ENCODE measurements at regions not wholly inside any gene's neighbourhood (a gene's known extent, or its start where the extent isn't known, plus 50 kb on each side); places are given as distances from the start of the nearest gene placed in this dataset.

DNA sequence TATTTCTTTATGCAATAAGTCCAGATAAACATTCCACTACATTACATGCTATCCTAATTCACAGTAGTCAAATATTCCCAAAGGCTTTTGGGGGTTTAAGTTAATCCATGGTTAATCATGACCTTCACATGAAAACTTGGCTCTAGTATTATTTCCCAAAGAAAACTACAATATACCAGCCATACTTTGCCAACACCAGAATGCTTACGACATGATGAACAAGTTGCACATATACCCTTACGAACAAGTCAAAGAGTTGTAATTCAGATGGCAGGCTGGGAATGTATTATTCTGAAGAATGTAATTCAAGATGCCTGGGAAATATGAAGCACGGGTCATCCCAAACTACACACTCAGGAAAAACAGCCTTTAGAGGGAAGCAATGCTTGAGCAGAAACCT lies 499.6 kb downstream of the PPARGC1A start:
- Histone ChIP-seq H2AFZ (ENCODE audit: low read depth, low read length) (no peak overlapping the region), H3K9me3 (ENCODE audit: low read length) (no peaks in the 10 kb centered on the region), H3K27ac (ENCODE audit: low read length) (no peak overlapping the region), H3F3A (ENCODE audit: insufficient read depth, low read length, poor library complexity, severe bottlenecking) (no peaks in the 10 kb centered on the region), H3K4me2 (ENCODE audit: low read length) (no peak overlapping the region), H3K4me3 (ENCODE audit: low read length) (no peak overlapping the region), H3K36me3 (ENCODE audit: insufficient read depth, low read length) (no peaks in the 10 kb centered on the region), H3K9ac (ENCODE audit: low read length) (no peak overlapping the region), H4K20me1 (ENCODE audit: insufficient read depth) (no peaks in the 10 kb centered on the region), H3K79me2 (replicated peaks; ENCODE audit: insufficient read depth, low read length) (no peaks in the 10 kb centered on the region), H3K9me2 (ENCODE audit: insufficient read depth, low read length) (no peaks in the 10 kb centered on the region), H3K27me3 (ENCODE audit: insufficient read depth, low read depth, low read length) (no peaks in the 10 kb centered on the region)
- TF ChIP-seq, protein P1, sequence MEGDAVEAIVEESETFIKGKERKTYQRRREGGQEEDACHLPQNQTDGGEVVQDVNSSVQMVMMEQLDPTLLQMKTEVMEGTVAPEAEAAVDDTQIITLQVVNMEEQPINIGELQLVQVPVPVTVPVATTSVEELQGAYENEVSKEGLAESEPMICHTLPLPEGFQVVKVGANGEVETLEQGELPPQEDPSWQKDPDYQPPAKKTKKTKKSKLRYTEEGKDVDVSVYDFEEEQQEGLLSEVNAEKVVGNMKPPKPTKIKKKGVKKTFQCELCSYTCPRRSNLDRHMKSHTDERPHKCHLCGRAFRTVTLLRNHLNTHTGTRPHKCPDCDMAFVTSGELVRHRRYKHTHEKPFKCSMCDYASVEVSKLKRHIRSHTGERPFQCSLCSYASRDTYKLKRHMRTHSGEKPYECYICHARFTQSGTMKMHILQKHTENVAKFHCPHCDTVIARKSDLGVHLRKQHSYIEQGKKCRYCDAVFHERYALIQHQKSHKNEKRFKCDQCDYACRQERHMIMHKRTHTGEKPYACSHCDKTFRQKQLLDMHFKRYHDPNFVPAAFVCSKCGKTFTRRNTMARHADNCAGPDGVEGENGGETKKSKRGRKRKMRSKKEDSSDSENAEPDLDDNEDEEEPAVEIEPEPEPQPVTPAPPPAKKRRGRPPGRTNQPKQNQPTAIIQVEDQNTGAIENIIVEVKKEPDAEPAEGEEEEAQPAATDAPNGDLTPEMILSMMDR (IDR thresholded peaks at IDR 0.05; ENCODE audit: poor library complexity, severe bottlenecking): no peak
- TF ChIP-seq TAF1 (IDR thresholded peaks at IDR 0.05; ENCODE audit: low read depth) (no peak), EP300 (conservative IDR thresholded peaks at IDR 0.05; ENCODE audit: poor library complexity, severe bottlenecking) (no peak), MXI1 (conservative IDR thresholded peaks at IDR 0.05; ENCODE audit: poor library complexity, severe bottlenecking) (no peak), RAD21 (conservative IDR thresholded peaks at IDR 0.05) (no peak), SMC3 (conservative IDR thresholded peaks at IDR 0.05; ENCODE audit: poor library complexity) (no peak), POLR2AphosphoS5 (IDR thresholded peaks at IDR 0.05) (no peak), EZH2 (IDR thresholded peaks at IDR 0.05; ENCODE audit: borderline replicate concordance, insufficient read depth, low read length, poor library complexity, severe bottlenecking) (no peak)
- TF ChIP-seq, protein P2, sequence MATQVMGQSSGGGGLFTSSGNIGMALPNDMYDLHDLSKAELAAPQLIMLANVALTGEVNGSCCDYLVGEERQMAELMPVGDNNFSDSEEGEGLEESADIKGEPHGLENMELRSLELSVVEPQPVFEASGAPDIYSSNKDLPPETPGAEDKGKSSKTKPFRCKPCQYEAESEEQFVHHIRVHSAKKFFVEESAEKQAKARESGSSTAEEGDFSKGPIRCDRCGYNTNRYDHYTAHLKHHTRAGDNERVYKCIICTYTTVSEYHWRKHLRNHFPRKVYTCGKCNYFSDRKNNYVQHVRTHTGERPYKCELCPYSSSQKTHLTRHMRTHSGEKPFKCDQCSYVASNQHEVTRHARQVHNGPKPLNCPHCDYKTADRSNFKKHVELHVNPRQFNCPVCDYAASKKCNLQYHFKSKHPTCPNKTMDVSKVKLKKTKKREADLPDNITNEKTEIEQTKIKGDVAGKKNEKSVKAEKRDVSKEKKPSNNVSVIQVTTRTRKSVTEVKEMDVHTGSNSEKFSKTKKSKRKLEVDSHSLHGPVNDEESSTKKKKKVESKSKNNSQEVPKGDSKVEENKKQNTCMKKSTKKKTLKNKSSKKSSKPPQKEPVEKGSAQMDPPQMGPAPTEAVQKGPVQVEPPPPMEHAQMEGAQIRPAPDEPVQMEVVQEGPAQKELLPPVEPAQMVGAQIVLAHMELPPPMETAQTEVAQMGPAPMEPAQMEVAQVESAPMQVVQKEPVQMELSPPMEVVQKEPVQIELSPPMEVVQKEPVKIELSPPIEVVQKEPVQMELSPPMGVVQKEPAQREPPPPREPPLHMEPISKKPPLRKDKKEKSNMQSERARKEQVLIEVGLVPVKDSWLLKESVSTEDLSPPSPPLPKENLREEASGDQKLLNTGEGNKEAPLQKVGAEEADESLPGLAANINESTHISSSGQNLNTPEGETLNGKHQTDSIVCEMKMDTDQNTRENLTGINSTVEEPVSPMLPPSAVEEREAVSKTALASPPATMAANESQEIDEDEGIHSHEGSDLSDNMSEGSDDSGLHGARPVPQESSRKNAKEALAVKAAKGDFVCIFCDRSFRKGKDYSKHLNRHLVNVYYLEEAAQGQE (IDR thresholded peaks at IDR 0.05; ENCODE audit: borderline replicate concordance): no peak

DNA sequence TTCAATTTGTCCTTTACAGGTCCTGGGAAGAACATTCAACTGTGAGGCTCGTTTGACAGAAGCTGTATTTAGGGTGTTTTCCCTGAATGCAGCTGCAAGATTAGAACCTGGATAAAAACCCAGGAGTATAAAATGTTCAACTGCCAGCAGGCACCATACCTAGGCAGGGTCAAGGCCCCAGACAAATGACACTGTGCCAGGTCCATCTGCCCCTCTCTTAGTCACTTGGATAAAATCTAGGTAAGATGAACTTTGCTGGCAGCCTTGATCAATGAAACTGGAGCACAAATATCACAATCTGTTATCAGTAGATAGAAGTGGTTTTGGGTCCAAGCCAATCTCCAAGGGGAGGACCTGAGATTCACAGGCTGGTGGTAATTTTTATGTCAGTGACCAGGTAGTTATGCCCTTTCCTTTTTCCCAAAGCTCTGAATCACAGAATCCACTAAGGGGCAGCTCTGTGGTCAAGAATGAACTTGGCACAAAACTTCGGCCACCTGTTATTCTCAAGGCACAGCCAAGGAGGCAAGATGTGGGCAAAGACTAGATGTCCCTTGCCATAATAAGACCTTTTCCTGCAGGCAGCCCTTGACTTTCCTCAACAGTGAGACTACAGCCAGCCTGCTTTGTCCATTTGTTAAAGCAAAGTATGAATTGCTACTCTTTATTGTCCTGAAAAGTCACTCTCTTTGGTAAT lies 501.0 kb downstream of the PPARGC1A start:
- no peaks in the 10 kb centered on the region for H4K20me1 ChIP-seq (ENCODE audit: insufficient read depth)
- TF ChIP-seq, protein P2 (IDR thresholded peaks at IDR 0.05; ENCODE audit: borderline replicate concordance): no peak
- TF ChIP-seq POLR2AphosphoS5 (IDR thresholded peaks at IDR 0.05) (no peak), SMC3 (conservative IDR thresholded peaks at IDR 0.05; ENCODE audit: poor library complexity) (no peak), RAD21 (conservative IDR thresholded peaks at IDR 0.05) (no peak), TAF1 (IDR thresholded peaks at IDR 0.05; ENCODE audit: low read depth) (no peak), EZH2 (IDR thresholded peaks at IDR 0.05; ENCODE audit: borderline replicate concordance, insufficient read depth, low read length, poor library complexity, severe bottlenecking) (no peak), MXI1 (conservative IDR thresholded peaks at IDR 0.05; ENCODE audit: poor library complexity, severe bottlenecking) (no peak), EP300 (conservative IDR thresholded peaks at IDR 0.05; ENCODE audit: poor library complexity, severe bottlenecking) (no peak)
- TF ChIP-seq, protein P1 (IDR thresholded peaks at IDR 0.05; ENCODE audit: poor library complexity, severe bottlenecking): no peak
- no peak overlapping the region for H3K4me2 ChIP-seq (ENCODE audit: low read length)
- H3K27me3 ChIP-seq (ENCODE audit: insufficient read depth, low read depth, low read length): no peaks in the 10 kb centered on the region
- no peaks in the 10 kb centered on the region for H3K9me2 ChIP-seq (ENCODE audit: insufficient read depth, low read length)
- H2AFZ ChIP-seq (ENCODE audit: low read depth, low read length): no peak overlapping the region
- H3K9me3 ChIP-seq (ENCODE audit: low read length): no peaks in the 10 kb centered on the region
- H3K79me2 ChIP-seq (replicated peaks; ENCODE audit: insufficient read depth, low read length): no peaks in the 10 kb centered on the region
- no peak overlapping the region for H3K4me3 ChIP-seq (ENCODE audit: low read length)
- no peaks in the 10 kb centered on the region for H3K36me3 ChIP-seq (ENCODE audit: insufficient read depth, low read length)
- no peak overlapping the region for H3K27ac ChIP-seq (ENCODE audit: low read length)
- H3F3A ChIP-seq (ENCODE audit: insufficient read depth, low read length, poor library complexity, severe bottlenecking): no peaks in the 10 kb centered on the region
- H3K9ac ChIP-seq (ENCODE audit: low read length): no peak overlapping the region

Data from neural cell (in vitro differentiated cells).